ENCODE measurements at regions not wholly inside any gene's neighbourhood (a gene's known extent, or its start where the extent isn't known, plus 50 kb on each side); places are given as distances from the start of the nearest gene placed in this dataset.
"Not testable (repeated sequence)": the region's sequence is repeated elsewhere in the genome, so short reads cannot be mapped to it uniquely, and the experiment has no call there.

DNA sequence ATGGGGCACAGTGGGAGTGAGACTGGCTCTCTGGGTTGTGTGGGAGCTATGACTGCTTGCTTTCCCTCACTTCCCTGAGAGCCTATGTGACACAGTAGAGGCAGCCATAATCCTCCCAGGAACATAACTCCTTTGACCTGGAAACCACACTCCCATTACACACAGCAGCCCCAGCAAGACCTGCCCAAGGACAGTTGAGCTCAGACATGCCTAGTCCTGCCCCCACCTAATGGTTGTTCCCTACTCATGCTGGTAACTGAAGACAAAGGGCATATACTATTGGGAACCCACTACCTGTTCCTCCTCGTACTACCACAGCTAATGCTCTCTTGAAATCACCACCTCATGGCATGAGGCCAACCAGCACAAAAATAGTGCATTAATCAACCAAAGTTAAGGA lies 550.4 kb upstream of the ARPP21 start:
- no peak for DNase-seq (ENCODE audit: low read depth, low spot score)

DNA sequence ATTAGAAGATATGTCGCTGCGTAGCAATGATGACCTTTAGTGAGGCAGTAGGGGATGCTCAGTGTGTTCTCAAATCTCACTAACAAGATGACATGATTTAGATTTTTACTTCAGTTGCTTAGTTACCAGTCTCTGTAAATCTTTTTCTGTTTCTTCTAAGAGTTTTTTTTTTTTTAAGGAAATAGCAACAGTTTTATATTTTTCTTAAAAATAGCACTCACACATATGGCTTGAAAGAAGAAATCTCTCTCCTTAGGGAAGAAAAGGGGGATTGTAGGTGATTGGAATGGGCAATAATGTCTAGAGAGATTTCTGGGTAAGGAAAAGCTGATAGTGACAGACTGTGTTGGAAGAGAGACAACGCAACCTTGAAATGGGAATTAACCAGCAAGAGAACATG lies 524.6 kb upstream of the ARPP21 start:
- no peak for DNase-seq (ENCODE audit: low read depth, low spot score)

DNA sequence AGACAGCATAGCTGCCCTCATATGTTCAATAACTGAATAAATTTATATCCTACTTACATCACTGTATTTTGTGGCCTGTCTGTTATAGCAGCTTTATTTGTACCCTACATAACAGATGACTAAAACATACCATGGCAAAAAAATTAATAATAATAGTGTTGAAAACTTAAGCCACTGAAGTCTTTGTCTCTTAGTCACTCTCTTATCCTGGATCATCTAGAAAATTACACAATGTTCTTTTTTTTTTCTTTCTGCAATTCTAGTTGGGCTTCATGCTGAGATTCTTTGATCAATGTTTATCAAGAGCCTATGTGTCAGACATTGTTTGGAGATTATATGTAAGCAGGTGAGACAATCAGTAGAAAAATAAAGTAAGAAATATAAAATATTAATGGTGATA lies 519.3 kb upstream of the ARPP21 start:
- DNase-seq (ENCODE audit: low read depth, low spot score): no peak

DNA sequence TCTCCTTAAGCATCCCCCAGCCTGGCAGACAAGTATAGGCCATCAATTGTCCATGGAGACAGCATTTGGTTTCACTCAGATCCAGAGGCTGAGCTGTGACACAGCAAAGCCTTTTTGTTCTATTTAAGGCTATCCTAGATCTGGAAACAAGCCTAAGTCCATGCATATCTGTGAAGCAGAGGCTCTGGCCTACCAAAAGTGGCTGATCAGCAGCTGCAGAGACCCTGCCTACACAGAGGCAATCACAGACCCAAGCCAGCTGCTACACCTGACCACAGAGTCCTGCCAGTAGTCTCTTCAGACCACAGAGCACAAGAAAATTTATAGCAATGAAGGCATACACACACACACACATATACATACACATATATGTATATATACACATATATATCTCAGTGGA lies 501.7 kb upstream of the ARPP21 start:
- no peak for DNase-seq (ENCODE audit: low read depth, low spot score)

DNA sequence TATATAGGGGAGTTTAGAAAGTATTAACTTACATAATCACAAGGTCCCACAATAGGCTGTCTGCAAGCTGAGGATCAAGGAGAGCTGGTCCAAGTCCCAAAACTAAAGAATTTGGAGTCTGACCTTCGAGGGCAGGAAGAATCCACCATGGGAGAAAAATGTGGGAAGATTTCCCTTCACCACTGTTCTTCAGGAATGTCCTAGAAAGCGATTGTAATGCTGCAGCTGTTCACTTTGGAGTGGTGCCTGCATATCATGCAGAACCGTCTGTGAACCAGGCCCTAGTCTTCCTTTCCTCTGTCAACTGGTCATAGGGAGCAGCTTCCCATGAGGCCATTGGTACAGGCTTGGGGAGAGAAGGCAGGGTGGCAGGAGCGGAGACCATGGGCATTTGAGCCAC lies 497.9 kb upstream of the ARPP21 start:
- no peak for DNase-seq (ENCODE audit: low read depth, low spot score)

DNA sequence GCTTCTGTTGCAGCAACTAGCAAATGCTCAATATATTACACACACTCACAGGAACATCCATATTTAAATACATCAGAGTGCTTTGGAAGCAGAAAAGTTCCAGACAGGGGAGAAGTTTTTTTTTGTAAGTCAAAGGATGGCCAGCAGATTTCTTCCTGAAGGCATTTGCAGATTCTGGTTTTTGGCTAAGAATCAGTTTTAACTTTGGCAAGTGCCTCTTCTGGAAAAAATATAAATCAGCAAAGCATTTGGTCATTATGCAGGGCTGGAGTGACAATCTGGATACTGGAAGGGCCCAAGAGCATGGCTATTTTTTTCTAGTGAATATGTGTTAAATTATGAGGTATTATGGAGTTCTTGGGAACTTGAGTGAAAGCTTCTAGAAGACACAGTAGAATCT lies 495.3 kb upstream of the ARPP21 start:
- DNase-seq (ENCODE audit: low read depth, low spot score): no peak

DNA sequence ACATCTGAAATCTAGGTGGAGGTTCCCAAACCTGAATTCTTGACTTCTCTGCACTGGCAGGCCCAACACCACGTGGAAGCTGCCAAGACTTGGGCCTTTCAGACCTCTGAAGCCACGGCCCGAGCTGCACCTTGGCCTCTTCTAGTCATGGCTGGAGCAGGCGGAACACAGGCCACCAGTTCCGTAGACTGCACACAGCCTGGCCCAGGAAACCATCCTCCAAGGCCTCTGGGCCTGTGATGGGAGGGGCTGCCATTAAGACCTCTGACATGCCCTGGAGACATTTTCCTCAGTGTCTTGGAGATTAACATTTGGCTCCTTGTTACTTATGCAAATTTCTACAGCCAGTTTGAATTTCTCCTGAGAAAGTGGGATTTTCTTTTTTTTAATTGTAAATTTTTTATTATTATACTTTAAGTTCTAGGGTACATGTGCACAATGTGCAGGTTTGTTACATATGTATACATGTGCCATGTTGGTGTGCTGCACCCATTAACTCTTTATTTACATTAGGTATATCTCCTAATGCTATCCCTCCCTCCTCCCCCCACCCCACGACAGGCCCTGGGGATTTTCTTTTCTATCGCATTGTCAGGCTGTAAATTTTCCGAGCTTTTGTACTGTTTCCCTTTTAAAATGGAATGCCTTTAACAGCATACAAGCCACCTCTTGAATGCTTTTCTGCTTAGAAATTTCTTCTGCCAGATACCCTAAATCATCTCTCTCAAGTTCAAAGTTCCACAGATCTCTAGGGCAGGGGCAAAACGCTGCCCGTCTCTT lies 492.9 kb upstream of the ARPP21 start:
- DNase-seq (ENCODE audit: low read depth, low spot score): not testable (repeated sequence)

DNA sequence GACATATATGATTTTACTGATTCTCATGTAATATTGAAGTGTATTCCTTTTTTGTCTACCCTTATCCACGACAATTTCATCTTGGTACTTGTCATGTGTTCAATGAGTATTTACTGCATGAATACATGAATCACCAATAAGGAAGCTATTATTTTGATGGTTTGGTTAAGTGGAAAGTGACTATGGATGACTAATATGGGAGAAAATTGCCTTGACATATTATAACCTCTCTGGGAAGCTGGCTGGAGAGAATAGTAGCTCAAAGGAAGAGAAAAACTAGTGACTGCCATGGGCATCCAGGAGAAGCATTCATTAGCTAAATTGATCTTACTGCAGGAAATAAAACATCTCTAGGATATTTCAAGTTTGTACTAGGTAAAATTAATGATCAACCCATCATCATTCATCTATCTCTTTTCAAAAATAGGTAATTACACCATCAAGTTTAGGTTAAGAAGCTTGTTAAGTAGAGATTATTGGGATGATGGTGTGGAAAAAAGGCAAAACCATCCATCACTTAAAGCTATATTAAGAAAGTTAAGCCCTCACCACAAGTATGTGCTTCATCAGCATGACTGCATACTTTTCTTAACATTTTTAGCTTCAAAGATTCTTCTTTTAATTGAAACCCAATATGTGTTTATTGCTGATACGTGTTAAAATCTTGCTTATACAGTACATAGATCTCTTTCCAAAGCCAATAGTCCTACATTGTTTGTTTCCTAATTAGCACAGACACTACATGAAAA lies 455.2 kb upstream of the ARPP21 start:
- DNase-seq (ENCODE audit: low read depth, low spot score): no peak

DNA sequence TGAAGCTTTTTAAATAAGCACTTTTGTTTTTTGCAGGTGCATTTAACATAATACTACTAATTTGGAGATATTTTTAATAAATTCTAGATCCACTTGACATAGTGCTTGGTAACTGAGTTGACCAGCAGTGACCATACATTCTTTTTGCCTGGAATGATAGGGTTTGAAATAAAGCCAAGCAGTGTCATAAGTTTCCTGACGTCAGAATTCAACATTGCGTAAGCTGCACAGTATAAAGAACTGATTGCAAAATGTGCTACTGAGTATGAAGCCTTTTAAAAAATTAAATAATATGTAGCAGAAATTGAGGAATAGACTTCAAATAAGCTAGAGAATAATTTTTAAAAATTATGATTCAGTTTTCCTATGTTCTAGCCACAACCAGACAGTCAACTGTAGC lies 454.6 kb upstream of the ARPP21 start:
- no peak for DNase-seq (ENCODE audit: low read depth, low spot score)

DNA sequence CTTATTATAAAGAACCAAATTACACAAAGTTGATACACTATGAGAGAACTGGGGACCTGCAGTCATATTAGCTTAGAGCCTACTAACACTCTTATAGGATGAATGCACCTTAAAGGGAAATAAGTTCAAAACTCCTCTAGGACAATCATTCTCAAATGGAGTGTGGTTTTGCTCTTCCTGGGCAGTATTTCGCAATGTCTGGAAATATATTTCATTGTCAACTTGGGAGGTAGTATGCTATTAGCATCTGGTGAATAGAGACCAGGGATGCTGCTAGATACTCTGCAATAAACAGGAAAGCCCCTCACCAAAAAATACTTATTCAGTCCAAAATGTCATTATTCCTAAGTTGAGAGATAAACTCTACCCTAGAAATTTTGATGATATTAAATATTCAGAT lies 451.4 kb upstream of the ARPP21 start:
- no peak for DNase-seq (ENCODE audit: low read depth, low spot score)

DNA sequence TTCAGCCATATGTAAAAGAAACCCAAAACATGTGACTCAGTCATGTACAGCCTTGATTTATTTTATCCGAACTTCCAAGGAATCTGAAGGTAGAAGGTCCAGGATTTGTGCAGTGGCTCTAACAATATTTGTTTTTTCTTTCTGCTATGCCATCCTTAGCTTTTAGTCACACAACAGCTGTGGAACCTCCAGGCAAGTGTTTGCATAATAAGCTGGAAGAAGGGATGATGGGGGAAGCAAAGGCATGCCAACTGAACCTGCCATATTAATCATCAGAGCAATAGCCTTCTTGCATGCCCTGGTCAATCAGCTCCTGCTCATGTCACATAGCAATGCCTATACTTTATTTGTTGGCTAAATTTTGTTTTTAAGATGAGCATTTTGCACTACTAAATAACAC lies 444.7 kb upstream of the ARPP21 start:
- no peak for DNase-seq (ENCODE audit: low read depth, low spot score)

DNA sequence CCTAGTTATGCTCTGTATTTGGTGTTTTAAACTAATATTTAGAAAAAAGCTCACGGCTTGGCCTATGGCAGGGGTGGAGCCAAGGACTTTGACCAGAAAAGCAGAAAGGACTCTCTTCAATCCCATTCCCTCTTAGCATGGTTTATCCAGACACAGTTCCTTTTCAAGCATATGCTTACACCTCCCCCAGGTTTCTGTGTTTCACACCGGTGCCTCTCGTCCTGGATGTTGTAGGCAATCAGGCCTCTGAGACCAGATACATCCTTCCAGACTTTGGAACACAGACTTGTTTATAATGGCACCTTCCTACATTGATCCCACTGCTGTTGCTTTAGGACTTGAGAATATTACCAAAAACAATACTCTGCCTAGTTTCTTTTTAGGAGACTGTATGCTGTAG lies 440.5 kb upstream of the ARPP21 start:
- DNase-seq (ENCODE audit: low read depth, low spot score): no peak

DNA sequence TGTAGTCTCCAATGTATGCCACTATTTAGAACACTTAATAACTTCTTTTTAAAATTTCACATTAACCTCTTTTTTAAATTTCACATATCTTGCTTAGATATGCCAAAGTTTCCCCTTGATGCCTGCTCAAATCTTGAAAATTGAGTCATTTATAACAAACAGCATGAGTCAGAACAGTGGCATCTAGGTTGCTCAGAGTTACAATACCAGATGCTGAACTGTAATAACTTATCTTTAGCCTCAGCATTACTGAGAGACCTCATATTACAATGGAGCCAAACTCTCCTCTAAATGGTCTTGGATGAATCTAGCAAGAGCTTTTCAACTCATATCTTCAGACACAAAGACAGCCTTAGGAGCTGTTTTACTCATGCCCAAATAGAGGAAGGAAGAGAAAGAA lies 439.3 kb upstream of the ARPP21 start:
- DNase-seq (ENCODE audit: low read depth, low spot score): no peak

DNA sequence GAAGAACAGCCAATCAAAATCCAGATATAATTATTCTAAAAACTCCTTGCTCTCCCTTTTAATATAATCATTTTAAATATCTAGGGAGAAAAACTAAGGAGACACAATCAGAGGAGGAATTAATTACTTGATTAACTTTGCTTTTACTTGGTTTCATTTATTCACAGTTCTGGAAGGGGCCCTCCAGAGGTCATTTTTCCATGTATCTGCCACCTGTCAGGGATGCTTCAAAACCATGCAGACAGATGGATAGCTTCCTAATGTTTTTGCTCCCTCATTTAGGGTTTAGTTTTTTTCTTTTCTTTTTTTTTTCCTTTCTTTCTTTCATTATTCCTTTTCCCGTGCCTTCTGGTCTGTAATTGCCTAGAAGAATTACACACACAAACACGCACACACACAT lies 438.1 kb upstream of the ARPP21 start:
- DNase-seq (ENCODE audit: low read depth, low spot score): no peak

DNA sequence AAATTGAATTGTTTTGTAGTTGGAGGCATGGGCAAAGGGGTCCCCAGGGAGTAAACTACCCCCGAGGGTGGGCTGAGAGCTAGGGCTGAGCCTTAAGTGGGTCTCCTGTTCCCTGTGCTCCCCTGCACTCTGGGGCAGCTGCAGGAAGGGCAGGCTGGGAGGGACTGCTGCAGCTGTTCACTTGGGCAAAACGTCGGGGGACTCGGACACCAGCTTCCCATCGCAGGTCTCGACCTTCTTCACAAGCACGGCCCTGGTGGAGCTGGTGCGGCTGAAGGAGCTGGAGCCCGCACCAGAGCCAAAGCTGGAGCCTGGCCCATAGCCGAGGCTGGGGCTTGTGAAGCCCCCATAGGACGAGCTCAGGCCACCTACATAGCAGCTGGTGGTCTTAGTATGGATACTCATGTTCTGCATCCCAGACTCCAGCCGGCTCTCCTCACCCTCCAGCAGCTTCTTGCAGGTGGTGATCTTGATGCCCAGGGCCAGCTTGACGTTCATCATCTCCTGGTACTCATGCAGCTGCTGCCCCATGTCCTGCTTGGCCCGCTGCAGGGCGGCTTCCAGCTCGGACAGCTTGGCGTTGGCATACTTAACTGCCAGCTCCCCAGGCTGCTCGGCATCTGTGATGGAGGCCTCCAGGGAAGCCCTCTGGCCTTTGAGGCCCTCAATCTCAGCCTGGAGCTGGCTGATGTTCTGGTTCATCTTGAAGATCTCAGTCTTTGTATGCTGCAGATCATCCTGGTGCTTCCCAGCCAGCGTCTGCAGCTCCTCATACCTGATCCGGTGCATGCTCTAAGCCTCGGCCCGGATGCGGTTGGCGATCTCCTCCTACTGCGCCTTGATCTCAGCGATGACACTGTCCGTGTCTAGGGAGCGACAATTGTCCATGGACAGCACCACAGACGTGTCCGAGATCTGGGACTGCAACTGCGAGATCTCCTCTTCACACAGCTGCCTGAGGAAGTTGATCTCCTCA lies 423.5 kb upstream of the ARPP21 start:
- DNase-seq (ENCODE audit: low read depth, low spot score): no peak

DNA sequence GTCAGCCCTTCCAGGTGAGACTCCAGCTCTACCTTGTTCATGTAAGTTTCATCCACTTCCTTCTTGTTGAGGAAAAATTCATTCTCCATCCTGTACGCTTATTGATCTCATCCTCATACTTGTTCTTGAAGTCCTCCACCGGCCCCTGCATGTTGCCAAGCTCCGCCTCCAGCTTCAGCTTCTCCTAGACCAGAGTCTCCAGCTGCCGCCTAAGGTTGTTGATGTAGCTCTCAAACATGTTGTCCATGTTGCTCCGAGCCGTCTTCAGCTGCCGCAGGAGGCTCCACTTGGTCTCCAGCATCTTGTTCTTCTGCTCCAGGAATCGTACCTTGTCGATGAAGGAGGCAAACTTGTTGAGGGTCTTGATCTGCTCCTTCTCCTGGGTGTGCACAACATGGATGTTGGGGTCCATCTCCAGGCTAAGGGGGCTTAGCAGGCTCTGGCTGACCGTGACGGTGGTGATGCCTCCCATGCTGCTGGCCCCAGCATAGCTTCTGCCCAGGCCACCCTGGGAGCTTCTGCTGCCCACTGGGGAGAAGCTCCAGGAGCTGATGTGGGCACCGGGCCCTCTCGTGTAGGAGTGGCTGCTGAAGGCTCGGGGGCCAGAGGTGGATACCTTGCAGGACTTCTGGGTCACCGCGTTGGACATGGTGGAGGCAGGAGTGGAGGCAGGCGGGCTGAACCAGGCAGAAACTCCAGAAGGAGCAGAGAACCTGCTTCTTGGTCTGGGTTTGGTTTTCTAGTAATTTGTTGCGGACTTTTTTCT lies 422.6 kb upstream of the ARPP21 start:
- no peak for DNase-seq (ENCODE audit: low read depth, low spot score)

DNA sequence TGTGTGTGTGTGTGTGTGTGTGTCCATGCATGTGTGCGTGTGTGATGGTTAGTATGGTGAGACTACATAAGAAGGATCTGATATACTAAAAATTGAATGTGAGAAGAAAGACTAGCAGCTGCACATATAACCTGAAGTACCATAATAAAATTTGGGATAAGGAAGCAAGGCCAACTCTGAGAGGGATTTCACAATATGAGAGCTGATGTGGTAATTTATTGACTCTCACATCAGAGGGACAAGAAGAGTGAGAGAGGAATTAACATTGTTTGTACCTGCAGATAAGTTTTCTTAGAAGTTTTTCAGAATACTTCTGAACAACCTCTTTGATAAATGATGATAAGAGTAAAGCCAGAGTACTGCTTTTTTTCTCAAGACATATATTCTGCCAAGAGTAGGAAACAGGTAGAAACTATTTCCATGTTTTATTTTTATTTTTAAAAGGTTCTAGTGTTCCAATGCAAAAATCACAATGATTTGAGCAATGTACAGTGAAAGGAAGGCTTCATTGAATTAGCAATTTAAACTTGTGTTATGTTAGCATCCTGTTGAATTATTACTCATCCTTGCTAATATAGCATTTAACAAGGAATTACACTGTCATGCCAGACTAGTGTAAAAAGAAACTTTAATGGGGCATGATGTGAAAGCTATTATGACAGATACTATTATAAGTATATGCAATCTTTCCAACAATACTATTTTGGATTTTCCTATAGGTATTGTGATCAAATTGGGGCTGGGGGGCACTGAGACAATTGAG lies 415.5 kb upstream of the ARPP21 start:
- DNase-seq (ENCODE audit: low read depth, low spot score): no peak

DNA sequence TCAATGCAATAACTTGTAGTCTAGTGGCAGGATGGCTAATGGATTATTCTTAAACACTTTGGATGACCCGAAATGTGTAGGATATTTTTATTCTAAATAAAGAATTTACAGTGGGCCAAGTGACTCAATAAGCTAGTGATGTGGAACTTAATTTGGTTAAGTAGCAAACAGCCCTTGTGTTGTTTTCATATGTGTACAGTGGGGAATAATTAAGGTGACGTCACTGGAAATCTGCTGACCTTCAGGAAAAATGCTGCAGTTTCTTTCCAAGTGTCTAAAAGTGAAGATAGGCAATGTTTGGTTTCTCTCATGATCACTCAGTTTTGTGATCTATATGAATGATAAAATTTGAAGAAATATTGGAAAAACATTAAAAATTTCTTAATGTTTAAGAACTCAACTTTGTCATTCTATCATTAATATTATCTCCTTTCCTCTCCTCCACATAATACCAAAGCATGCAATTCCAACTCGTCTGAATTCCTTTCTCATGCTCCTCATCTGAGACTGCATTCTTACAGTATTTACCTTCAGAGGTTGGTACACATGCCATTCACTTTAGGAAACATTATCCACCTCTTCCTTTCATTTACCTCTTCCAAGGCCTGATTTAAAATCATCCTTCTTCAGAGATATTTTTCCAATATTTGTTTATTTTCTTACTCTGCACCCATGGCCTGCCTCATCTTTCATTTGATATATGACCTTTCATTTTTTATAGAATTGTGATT lies 414.6 kb upstream of the ARPP21 start:
- no peak for DNase-seq (ENCODE audit: low read depth, low spot score)

DNA sequence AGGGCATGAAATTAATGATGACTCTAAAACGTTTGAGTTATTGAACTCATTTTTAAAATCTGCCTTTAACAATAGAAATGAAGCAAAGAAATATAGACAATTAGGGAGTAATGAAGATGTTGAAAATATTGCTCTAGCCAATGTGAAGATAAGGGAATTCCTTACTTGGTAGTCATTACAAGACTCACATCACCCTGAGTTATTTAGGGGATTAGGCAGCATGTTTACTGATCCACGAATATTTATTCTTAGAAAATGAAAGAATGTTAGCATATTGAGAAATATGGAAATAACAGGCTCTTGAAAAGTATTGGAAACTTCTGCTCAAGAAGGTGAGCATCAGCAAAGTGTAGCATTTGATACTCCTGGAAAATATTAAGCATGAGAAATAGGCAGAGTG lies 398.1 kb upstream of the ARPP21 start:
- no peak for DNase-seq (ENCODE audit: low read depth, low spot score)

DNA sequence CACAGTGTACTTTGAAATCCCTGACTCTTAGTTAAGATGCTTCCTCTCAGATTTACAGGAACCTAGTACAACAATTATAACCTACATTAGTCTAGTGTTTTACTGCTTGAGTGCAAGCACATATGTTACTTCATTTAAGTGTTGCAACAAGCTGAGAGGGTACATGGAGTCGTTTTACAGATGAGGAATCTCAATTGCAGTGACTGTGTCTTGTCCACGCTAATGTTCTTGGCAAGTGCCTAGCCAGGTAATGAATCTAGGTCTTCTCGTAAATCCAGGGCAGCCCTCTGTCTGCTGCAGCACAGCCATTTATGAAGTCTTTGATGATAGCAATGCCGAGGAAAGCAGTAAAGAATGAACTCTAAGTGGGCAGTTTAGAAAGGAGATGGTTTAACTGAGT lies 384.4 kb upstream of the ARPP21 start:
- no peak for DNase-seq (ENCODE audit: low read depth, low spot score)

All from smooth muscle cell of the brain vasculature (primary cell).